Gastrocnemius medialis (tissue), 4 donors: ENCODE measurements at regions not wholly inside any gene's neighbourhood (a gene's known extent, or its start where the extent isn't known, plus 50 kb on each side); places are given as distances from the start of the nearest gene placed in this dataset.

Source experiments
- POLR2A ChIP-seq, 2 donors: fragments of 450-650 bp; IDR thresholded peaks; one replicate each; pipeline ENCODE4 v1.6.1; 2017; ENCODE audit warnings: antibody characterized with exemption in 2 of 2, mild to moderate bottlenecking in 2 of 2, moderate library complexity in 2 of 2
- TF ChIP-seq, protein P1 (sequence below), 5 experiments: fragments of 450-650 bp in 3 of 5; fragments of 200-600 bp in 2 of 5; sonication (generic) in 2 of 5; IDR thresholded peaks in 4 of 5; conservative IDR thresholded peaks in 1 of 5; 1 replicate in 4 of 5; 2 replicates in 1 of 5; pipeline ENCODE4 v1.5.1; 2016 to 2019; ENCODE audit warnings: antibody characterized with exemption in 5 of 5, mild to moderate bottlenecking in 3 of 5, moderate library complexity in 3 of 5

DNA sequence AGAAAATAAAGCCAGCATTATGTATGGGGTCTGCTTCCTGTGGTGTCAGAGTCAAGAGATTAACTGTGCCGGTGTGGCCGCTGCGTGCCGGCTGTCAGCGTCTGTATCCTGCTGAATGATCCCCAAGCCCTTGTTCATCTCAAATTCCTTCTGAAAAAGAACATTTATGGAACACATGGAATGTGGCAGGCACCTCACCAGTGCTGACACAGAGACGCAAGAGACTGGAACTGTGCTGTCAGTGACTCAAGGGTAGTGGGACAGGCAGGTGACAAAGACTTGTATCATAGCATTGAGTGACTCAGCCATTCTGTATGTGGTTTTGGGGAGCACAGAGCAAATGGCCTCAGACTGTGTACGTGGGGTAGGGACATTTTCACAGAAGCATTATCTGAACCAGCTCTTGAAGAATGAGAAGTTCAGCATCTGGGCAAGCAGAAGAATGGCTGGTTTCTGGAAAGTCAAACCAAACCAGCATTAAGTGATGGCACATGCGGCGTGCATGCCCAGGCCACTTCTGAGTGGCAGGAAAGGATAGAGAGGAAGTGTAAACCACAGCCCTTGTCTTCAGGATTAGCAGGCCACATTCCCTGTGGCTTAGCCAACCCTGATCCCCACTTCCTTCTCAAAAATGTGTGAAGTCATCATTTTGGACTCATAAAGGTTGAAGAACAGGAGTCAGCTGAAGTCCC, 54.0 kb upstream of the IRS2 start:
- no peak for TF ChIP-seq POLR2A (IDR thresholded peaks at IDR 0.05)
- TF ChIP-seq, protein P1, sequence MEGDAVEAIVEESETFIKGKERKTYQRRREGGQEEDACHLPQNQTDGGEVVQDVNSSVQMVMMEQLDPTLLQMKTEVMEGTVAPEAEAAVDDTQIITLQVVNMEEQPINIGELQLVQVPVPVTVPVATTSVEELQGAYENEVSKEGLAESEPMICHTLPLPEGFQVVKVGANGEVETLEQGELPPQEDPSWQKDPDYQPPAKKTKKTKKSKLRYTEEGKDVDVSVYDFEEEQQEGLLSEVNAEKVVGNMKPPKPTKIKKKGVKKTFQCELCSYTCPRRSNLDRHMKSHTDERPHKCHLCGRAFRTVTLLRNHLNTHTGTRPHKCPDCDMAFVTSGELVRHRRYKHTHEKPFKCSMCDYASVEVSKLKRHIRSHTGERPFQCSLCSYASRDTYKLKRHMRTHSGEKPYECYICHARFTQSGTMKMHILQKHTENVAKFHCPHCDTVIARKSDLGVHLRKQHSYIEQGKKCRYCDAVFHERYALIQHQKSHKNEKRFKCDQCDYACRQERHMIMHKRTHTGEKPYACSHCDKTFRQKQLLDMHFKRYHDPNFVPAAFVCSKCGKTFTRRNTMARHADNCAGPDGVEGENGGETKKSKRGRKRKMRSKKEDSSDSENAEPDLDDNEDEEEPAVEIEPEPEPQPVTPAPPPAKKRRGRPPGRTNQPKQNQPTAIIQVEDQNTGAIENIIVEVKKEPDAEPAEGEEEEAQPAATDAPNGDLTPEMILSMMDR (IDR thresholded peaks at IDR 0.05 in 4 of 5, conservative IDR thresholded peaks at IDR 0.05 in 1 of 5) = no peak
